Testis (tissue), 2 donors: ENCODE measurements at regions not wholly inside any gene's neighbourhood (a gene's known extent, or its start where the extent isn't known, plus 50 kb on each side); places are given as distances from the start of the nearest gene placed in this dataset.

Experiments
- POLR2A ChIP-seq: fragments of 450-650 bp; IDR thresholded peaks from one replicate; pipeline ENCODE4 v1.6.1; 2017; ENCODE audit warnings: antibody characterized with exemption, mild to moderate bottlenecking, moderate library complexity
- TF ChIP-seq, protein P1 (sequence below), 3 experiments: fragments of 450-650 bp in 2 of 3; fragments of 200-600 bp in 1 of 3; sonication (generic) in 1 of 3; IDR thresholded peaks; one replicate each; pipeline ENCODE4 v1.5.1; 2016 to 2019; ENCODE audit warnings: antibody characterized with exemption in 3 of 3, mild to moderate bottlenecking in 2 of 3, moderate library complexity in 1 of 3

DNA sequence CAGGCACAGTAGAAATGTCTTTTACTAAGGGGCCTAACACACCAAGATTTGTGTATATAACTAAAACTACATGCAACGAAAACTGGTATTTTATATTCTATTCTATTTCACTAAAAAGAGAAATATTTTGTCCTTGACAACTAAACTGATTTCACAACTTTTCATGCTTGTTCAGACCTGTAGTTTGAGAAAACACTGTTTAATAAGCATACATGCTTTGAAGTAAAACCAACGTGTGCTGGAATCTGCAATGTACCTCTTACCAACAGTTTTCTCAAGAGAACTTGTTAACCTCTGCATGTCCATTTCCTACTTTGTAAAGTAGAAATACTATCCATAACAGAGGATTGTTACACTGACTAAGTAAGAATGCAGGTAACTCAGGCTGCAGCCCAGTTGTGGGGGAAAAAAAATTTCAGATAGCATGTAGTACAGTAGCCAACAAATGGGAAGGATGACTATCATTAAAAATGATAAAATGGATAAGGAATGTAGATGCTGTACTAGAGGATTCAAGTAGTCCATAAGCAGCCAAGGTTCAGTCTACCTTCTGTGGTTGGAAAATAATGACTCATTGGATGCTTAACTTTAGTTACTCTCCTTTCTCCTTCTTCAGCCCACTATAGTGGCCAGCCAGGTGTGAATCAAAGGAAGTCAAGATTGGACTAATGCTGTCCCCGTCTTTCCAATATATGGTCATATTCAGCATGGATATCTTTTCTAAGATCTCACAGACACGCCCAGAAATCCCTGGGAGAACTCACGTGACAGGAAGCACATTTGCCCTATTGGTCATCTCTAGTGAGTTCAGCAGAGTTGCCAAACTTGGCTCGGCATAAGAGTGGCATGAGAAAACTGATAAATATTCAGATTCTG is 65.2 kb downstream of the HFE start:
- no peak for TF ChIP-seq POLR2A
- TF ChIP-seq, protein P1, sequence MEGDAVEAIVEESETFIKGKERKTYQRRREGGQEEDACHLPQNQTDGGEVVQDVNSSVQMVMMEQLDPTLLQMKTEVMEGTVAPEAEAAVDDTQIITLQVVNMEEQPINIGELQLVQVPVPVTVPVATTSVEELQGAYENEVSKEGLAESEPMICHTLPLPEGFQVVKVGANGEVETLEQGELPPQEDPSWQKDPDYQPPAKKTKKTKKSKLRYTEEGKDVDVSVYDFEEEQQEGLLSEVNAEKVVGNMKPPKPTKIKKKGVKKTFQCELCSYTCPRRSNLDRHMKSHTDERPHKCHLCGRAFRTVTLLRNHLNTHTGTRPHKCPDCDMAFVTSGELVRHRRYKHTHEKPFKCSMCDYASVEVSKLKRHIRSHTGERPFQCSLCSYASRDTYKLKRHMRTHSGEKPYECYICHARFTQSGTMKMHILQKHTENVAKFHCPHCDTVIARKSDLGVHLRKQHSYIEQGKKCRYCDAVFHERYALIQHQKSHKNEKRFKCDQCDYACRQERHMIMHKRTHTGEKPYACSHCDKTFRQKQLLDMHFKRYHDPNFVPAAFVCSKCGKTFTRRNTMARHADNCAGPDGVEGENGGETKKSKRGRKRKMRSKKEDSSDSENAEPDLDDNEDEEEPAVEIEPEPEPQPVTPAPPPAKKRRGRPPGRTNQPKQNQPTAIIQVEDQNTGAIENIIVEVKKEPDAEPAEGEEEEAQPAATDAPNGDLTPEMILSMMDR (IDR thresholded peaks at IDR 0.05) = no peak
